HCT116 (cell line): ENCODE measurements at regions not wholly inside any gene's neighbourhood (a gene's known extent, or its start where the extent isn't known, plus 50 kb on each side); places are given as distances from the start of the nearest gene placed in this dataset.

Source experiments
- ATAC-seq: fragments of 200-7000 bp; cut with Tn5 transposase; 2 replicates; pipeline ENCODE4 v1.9.1; 2020; ENCODE audit warnings: mild to moderate bottlenecking, moderate library complexity
- BruUV-seq: library from RNA; stranded (reverse); fragments of 400-500 nt; replicated peaks from 2 replicates; lab custom pipeline; 2021; lab: Mats Ljungman, UMichigan
- CTCF ChIA-PET: fragments of 300-600 bp; sonication (Branson Sonifier 250); formaldehyde crosslinking; loops from one replicate; lab custom pipeline; 2021; ENCODE audit warnings: antibody characterized with exemption; lab: Charles Lee
- POLR2A ChIA-PET: fragments of 300-600, 350-600 bp; sonication (Branson Sonifier 250); formaldehyde crosslinking; loops from one replicate; lab custom pipeline; 2021; ENCODE audit warnings: antibody characterized with exemption; lab: Charles Lee
- RAD21 ChIA-PET, 2 experiments: fragments of 300-600 bp; sonication (Branson Sonifier 250); formaldehyde crosslinking; loops; one replicate each; lab custom pipeline; 2023; ENCODE audit warnings: low total read pairs in 2 of 2; ENCODE audit not compliant: uncharacterized antibody in 2 of 2, unreplicated experiment in 2 of 2, low non-redundant PET in 1 of 2; lab: Charles Lee
- DNase-seq: peaks from one replicate; pipeline ENCODE4 v3.0.0-alpha.2; 2010; ENCODE audit warnings: low read depth, low spot score
- H2AFZ ChIP-seq: fragments of 200-600 bp; shearing (Covaris generic), sonication (generic); 2 replicates; pipeline ENCODE4 v1.6.1; 2017; ENCODE audit warnings: low read depth, mixed run types, mixed read lengths, antibody characterized with exemption, low read length; ENCODE audit not compliant: poor library complexity, severe bottlenecking
- H3K27ac ChIP-seq: 2 replicates; pipeline ENCODE4 v1.5.1; 2012; ENCODE audit warnings: low read depth, low read length
- H3K27me3 ChIP-seq: fragments of 200-600 bp; sonication (generic); 2 replicates; pipeline ENCODE4 v1.6.1; 2016; ENCODE audit warnings: mixed run types, low read length, mixed read lengths; ENCODE audit not compliant: insufficient read depth
- H3K36me3 ChIP-seq, 2 experiments: fragments of 200-500 bp in 1 of 2; fragments of 200-600 bp in 1 of 2; sonication (Bioruptor generic) in 1 of 2; sonication (generic) in 1 of 2; 2 replicates each; pipeline versions ENCODE4 v1.5.1 to v1.6.1; 2014 to 2016; ENCODE audit warnings: low read length in 2 of 2, inconsistent platforms in 1 of 2, mixed read lengths in 1 of 2, mixed run types in 1 of 2; ENCODE audit not compliant: insufficient read depth in 2 of 2, control insufficient read depth in 1 of 2
- H3K4me1 ChIP-seq, 2 experiments: fragments of 200-600 bp in 1 of 2; sonication (generic) in 1 of 2; 2 replicates each; pipeline versions ENCODE4 v1.5.1 to v1.6.1; 2012 to 2017; ENCODE audit warnings: low read length in 2 of 2, inconsistent platforms in 1 of 2, mild to moderate bottlenecking in 1 of 2, mixed read lengths in 1 of 2, mixed run types in 1 of 2, moderate library complexity in 1 of 2; ENCODE audit not compliant: insufficient read depth in 2 of 2, control insufficient read depth in 1 of 2
- H3K4me2 ChIP-seq: fragments of 200-600 bp; sonication (generic); 2 replicates; pipeline ENCODE4 v1.6.1; 2017; ENCODE audit warnings: mixed run types, low read length, mixed read lengths
- H3K4me3 ChIP-seq, 2 experiments: fragments of 200-600 bp in 1 of 2; sonication (generic) in 1 of 2; replicated peaks in 1 of 2; 2 replicates each; pipeline ENCODE4 v1.5.1; 2011 to 2016; ENCODE audit warnings: low read length in 2 of 2, control low read depth in 1 of 2, low read depth in 1 of 2, mild to moderate bottlenecking in 1 of 2, mixed read lengths in 1 of 2, mixed run types in 1 of 2
- H3K79me2 ChIP-seq: fragments of 200-600 bp; sonication (generic); 2 replicates; pipeline ENCODE4 v1.6.1; 2017; ENCODE audit warnings: mild to moderate bottlenecking, mixed run types, low read length, moderate library complexity, mixed read lengths; ENCODE audit not compliant: insufficient read depth
- H3K9ac ChIP-seq: fragments of 200-600 bp; sonication (generic); 2 replicates; pipeline ENCODE4 v1.6.1; 2016; ENCODE audit warnings: low read length, mixed read lengths
- H3K9me2 ChIP-seq: fragments of 200-600 bp; sonication (generic), shearing (Covaris generic); 2 replicates; pipeline ENCODE4 v1.6.1; 2017; ENCODE audit warnings: mixed run types, mild to moderate bottlenecking, moderate library complexity; ENCODE audit not compliant: insufficient read depth
- H3K9me3 ChIP-seq, 2 experiments: fragments of 200-500 bp in 1 of 2; fragments of 200-600 bp in 1 of 2; sonication (Bioruptor generic) in 1 of 2; sonication (generic) in 1 of 2; 2 replicates each; pipeline ENCODE4 v1.6.1; 2014 to 2017; ENCODE audit warnings: low read length in 2 of 2, mixed read lengths in 2 of 2, inconsistent platforms in 1 of 2, low read depth in 1 of 2, mild to moderate bottlenecking in 1 of 2, mixed run types in 1 of 2, moderate library complexity in 1 of 2; ENCODE audit not compliant: control insufficient read depth in 1 of 2, insufficient read depth in 1 of 2
- H4K20me1 ChIP-seq: fragments of 200-600 bp; sonication (generic), shearing (Covaris generic); 2 replicates; pipeline ENCODE4 v1.6.1; 2017; ENCODE audit warnings: mixed run types, mild to moderate bottlenecking, moderate library complexity; ENCODE audit not compliant: insufficient read depth
- CBX3 ChIP-seq: IDR thresholded peaks from 2 replicates; pipeline ENCODE4 v1.6.1; 2012; ENCODE audit warnings: low read depth
- EGR1 ChIP-seq: IDR thresholded peaks from 2 replicates; pipeline ENCODE4 v1.6.1; 2012; ENCODE audit warnings: low read depth
- ELF1 ChIP-seq: IDR thresholded peaks from 2 replicates; pipeline ENCODE4 v1.6.1; 2012; ENCODE audit warnings: low read depth, borderline replicate concordance
- EZH2phosphoT487 ChIP-seq: fragments of 200-600 bp; IDR thresholded peaks from 2 replicates; pipeline ENCODE4 v1.6.1; 2018; ENCODE audit warnings: antibody characterized with exemption, borderline replicate concordance
- FOSL1 ChIP-seq: IDR thresholded peaks from 2 replicates; pipeline ENCODE4 v1.6.1; 2012; ENCODE audit warnings: low read depth
- JUND ChIP-seq: IDR thresholded peaks from 2 replicates; pipeline ENCODE4 v1.6.1; 2012
- POLR2A ChIP-seq: IDR thresholded peaks from 2 replicates; pipeline ENCODE4 v1.7.0; 2011; ENCODE audit warnings: borderline replicate concordance; ENCODE audit not compliant: insufficient read depth, insufficient read length; ENCODE audit errors: extremely low read depth
- POLR2AphosphoS5 ChIP-seq: IDR thresholded peaks from 2 replicates; pipeline ENCODE4 v1.6.1; 2011; ENCODE audit warnings: mild to moderate bottlenecking, low read depth, low read length, moderate library complexity
- SIN3A ChIP-seq: IDR thresholded peaks from 2 replicates; pipeline ENCODE4 v1.6.1; 2012; ENCODE audit warnings: low read depth
- SP1 ChIP-seq: IDR thresholded peaks from 2 replicates; pipeline ENCODE4 v1.6.1; 2012; ENCODE audit warnings: low read depth
- SRF ChIP-seq: IDR thresholded peaks from 2 replicates; pipeline ENCODE4 v1.6.1; 2012; ENCODE audit warnings: low read depth
- TCF7L2 ChIP-seq: IDR thresholded peaks from 2 replicates; pipeline ENCODE4 v1.7.0; 2011; ENCODE audit warnings: borderline replicate concordance, inconsistent platforms; ENCODE audit not compliant: insufficient read depth, insufficient read length; ENCODE audit errors: extremely low read depth
- YY1 ChIP-seq: IDR thresholded peaks from 2 replicates; pipeline ENCODE4 v1.6.1; 2011; ENCODE audit warnings: low read length, low read depth, moderate library complexity, mild to moderate bottlenecking; ENCODE audit not compliant: insufficient replicate concordance; ENCODE audit errors: extremely low read depth
- ZNF274 ChIP-seq: fragments of 200-500 bp; sonication (Bioruptor generic); IDR thresholded peaks from 2 replicates; pipeline ENCODE4 v1.6.1; 2014; ENCODE audit warnings: mild to moderate bottlenecking, low read depth, low read length, inconsistent platforms
- intact Hi-C: fragments of 100-400 bp; cut with micrococcal nuclease; formaldehyde crosslinking; loops from 2 replicates; pipeline ENCODE4 v1.10.0; 2022
- TF ChIP-seq, protein P1 (sequence below): IDR thresholded peaks from 2 replicates; pipeline ENCODE4 v1.6.1; 2012; ENCODE audit warnings: low read depth
- TF ChIP-seq, protein P2 (sequence below): IDR thresholded peaks from 2 replicates; pipeline ENCODE4 v1.6.1; 2011; ENCODE audit warnings: mild to moderate bottlenecking, low read length, moderate library complexity; ENCODE audit not compliant: insufficient replicate concordance; ENCODE audit errors: extremely low read depth
- TF ChIP-seq, protein P3 (sequence below), 3 experiments: fragments of 200-600 bp in 1 of 3; sonication (generic) in 1 of 3; IDR thresholded peaks in 2 of 3; conservative IDR thresholded peaks in 1 of 3; 2 replicates each; pipeline ENCODE4 v1.5.1; 2012 to 2017; ENCODE audit warnings: low read depth in 2 of 3, low read length in 2 of 3, antibody characterized with exemption in 1 of 3, borderline replicate concordance in 1 of 3, control low read depth in 1 of 3, mild to moderate bottlenecking in 1 of 3, mixed read lengths in 1 of 3, mixed run types in 1 of 3, moderate library complexity in 1 of 3; ENCODE audit not compliant: insufficient read depth in 1 of 3
- TF ChIP-seq, protein P4 (sequence below): IDR thresholded peaks from 2 replicates; pipeline ENCODE4 v1.6.1; 2012

DNA sequence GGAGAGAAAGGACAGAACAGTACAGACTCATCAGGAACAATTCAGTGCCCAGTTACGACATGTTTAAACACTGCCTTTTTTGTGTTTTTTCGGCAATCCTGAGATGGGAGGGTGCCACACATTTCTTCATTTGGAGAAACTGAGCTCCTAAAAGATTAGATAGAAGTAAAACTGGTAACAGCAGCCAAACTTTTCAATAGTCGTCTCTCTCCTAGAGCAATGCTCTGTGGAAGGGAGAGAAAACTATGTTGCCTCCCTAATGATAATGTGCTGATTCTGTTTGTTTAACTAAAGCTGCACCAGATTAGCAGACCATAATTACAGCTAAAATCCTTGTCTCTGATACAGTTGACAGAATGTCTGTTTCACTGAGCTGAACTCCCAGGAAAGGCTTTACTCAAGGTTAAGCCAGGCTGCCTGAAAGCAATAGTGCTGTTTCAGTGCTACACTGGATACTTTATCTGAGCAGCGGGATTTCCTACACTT lies 76.2 kb upstream of the CXADR start:
- Histone ChIP-seq H3K27ac (no peak overlapping the region), H3K9ac (no peak overlapping the region), H3K36me3 (no peaks in the 10 kb centered on the region), H3K4me3 (no peak overlapping the region), H3K4me1 (0 out of 4 replicates have a peak, but pooled peaks cover 0 to 2% of the 10 kb centered on the region in 2 experiments), H3K9me3 (no peaks in the 10 kb centered on the region), H3K27me3 (peaks cover 10% of the 10 kb centered on the region; the same call in 1 of the 2 replicates), H3K9me2 (no peaks in the 10 kb centered on the region), H4K20me1 (no peaks in the 10 kb centered on the region), H2AFZ (no peak overlapping the region), H3K79me2 (no peaks in the 10 kb centered on the region), H3K4me2 (no peak overlapping the region)
- DNase-seq (no peak), ATAC-seq (no peak)
- TF ChIP-seq POLR2A (no peak), YY1 (no peak), JUND (no peak), TCF7L2 (no peak), SRF (no peak), ELF1 (no peak), POLR2AphosphoS5 (no peak), SIN3A (no peak), ZNF274 (no peak), FOSL1 (no peak), EZH2phosphoT487 (no peak), SP1 (no peak), CBX3 (no peak), EGR1 (no peak)
- TF ChIP-seq, protein P1, sequence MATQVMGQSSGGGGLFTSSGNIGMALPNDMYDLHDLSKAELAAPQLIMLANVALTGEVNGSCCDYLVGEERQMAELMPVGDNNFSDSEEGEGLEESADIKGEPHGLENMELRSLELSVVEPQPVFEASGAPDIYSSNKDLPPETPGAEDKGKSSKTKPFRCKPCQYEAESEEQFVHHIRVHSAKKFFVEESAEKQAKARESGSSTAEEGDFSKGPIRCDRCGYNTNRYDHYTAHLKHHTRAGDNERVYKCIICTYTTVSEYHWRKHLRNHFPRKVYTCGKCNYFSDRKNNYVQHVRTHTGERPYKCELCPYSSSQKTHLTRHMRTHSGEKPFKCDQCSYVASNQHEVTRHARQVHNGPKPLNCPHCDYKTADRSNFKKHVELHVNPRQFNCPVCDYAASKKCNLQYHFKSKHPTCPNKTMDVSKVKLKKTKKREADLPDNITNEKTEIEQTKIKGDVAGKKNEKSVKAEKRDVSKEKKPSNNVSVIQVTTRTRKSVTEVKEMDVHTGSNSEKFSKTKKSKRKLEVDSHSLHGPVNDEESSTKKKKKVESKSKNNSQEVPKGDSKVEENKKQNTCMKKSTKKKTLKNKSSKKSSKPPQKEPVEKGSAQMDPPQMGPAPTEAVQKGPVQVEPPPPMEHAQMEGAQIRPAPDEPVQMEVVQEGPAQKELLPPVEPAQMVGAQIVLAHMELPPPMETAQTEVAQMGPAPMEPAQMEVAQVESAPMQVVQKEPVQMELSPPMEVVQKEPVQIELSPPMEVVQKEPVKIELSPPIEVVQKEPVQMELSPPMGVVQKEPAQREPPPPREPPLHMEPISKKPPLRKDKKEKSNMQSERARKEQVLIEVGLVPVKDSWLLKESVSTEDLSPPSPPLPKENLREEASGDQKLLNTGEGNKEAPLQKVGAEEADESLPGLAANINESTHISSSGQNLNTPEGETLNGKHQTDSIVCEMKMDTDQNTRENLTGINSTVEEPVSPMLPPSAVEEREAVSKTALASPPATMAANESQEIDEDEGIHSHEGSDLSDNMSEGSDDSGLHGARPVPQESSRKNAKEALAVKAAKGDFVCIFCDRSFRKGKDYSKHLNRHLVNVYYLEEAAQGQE, result no peak
- TF ChIP-seq, protein P2, sequence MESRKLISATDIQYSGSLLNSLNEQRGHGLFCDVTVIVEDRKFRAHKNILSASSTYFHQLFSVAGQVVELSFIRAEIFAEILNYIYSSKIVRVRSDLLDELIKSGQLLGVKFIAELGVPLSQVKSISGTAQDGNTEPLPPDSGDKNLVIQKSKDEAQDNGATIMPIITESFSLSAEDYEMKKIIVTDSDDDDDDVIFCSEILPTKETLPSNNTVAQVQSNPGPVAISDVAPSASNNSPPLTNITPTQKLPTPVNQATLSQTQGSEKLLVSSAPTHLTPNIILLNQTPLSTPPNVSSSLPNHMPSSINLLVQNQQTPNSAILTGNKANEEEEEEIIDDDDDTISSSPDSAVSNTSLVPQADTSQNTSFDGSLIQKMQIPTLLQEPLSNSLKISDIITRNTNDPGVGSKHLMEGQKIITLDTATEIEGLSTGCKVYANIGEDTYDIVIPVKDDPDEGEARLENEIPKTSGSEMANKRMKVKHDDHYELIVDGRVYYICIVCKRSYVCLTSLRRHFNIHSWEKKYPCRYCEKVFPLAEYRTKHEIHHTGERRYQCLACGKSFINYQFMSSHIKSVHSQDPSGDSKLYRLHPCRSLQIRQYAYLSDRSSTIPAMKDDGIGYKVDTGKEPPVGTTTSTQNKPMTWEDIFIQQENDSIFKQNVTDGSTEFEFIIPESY, result no peak
- TF ChIP-seq, protein P3, sequence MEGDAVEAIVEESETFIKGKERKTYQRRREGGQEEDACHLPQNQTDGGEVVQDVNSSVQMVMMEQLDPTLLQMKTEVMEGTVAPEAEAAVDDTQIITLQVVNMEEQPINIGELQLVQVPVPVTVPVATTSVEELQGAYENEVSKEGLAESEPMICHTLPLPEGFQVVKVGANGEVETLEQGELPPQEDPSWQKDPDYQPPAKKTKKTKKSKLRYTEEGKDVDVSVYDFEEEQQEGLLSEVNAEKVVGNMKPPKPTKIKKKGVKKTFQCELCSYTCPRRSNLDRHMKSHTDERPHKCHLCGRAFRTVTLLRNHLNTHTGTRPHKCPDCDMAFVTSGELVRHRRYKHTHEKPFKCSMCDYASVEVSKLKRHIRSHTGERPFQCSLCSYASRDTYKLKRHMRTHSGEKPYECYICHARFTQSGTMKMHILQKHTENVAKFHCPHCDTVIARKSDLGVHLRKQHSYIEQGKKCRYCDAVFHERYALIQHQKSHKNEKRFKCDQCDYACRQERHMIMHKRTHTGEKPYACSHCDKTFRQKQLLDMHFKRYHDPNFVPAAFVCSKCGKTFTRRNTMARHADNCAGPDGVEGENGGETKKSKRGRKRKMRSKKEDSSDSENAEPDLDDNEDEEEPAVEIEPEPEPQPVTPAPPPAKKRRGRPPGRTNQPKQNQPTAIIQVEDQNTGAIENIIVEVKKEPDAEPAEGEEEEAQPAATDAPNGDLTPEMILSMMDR (IDR thresholded peaks at IDR 0.05 in 2 of 3, conservative IDR thresholded peaks at IDR 0.05 in 1 of 3; ENCODE audit: borderline replicate concordance in 1 of 3, insufficient read depth in 1 of 3, low read depth in 2 of 3, low read length in 2 of 3), result no peak
- TF ChIP-seq, protein P4, sequence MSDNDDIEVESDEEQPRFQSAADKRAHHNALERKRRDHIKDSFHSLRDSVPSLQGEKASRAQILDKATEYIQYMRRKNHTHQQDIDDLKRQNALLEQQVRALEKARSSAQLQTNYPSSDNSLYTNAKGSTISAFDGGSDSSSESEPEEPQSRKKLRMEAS, result no peak
- intact Hi-C loops, result no loop called here
- ChIA-PET POLR2A (no interaction called here), RAD21 (no interaction called here), CTCF (no interaction called here)
- no TSS peak for BruUV-seq
